IPS-11a (cell line): ENCODE measurements at regions not wholly inside any gene's neighbourhood (a gene's known extent, or its start where the extent isn't known, plus 50 kb on each side); places are given as distances from the start of the nearest gene placed in this dataset.
"Not testable (repeated sequence)": the region's sequence is repeated elsewhere in the genome, so short reads cannot be mapped to it uniquely, and the experiment has no call there.

Experiments
- H3K4me3 ChIP-seq: one replicate; pipeline ENCODE4 v1.5.1; 2013; ENCODE audit warnings: low read depth, low read length, control low read depth

- H3K4me3 ChIP-seq = no peak overlapping the region
Measured at GRCh38 chr4:112086036-112086434, 59.2 kb upstream of the FAM241A start.

DNA sequence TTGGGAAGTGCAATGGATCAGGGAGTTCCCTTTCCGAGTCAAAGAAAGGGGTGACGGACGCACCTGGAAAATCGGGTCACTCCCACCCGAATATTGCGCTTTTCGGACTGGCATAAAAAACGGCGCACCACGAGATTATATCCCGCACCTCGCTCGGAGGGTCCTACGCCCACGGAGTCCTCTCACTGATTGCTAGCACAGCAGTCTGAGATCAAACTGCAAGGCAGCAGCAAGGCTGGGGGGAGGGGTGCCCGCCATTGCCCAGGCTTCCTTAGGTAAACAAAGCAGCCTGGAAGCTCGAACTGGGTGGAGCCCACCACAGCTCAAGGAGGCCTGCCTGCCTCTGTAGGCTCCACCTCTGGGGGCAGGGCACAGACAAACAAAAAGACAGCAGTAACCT lies 58.6 kb upstream of the FAM241A start:
- H3K4me3 ChIP-seq = not testable (repeated sequence)

GRCh38 chr4:112092330-112092729 lies 52.9 kb upstream of the FAM241A start:
- not testable (repeated sequence) for H3K4me3 ChIP-seq

DNA sequence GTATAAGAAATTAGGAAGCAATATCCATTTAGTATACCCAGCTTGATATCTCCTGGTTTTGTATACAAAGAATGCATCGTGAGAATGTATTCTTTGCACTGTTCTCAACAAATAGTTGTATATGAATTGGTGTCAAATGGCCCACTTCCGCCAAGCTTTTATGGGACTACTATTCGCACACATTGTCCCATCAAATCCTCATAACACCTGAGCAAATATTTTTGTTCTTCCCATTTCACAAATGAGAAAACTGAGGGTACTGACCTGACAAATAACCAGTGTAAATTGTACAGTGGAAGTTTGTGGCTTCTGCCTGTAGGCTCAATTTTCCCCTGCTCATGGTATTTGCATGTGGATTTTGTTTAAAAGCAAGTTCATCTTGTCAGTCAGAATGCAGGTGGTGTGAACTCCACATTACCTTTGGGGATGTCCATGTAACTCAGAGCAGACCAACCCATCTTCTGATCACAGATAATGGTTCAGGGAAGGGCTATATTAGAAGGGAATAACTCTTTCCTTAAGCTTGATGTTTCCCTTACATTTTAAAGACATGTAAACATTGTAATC lies 51.5 kb upstream of the FAM241A start:
- H3K4me3 ChIP-seq = no peak overlapping the region

GRCh38 chr4:112094330-112094729 lies 50.9 kb upstream of the FAM241A start:
- H3K4me3 ChIP-seq = no peak overlapping the region
